MCF 10A (cell line): ENCODE measurements at regions not wholly inside any gene's neighbourhood (a gene's known extent, or its start where the extent isn't known, plus 50 kb on each side); places are given as distances from the start of the nearest gene placed in this dataset.

ENCODE experiments used
- BruUV-seq: library from RNA; stranded (reverse); fragments of 400-500 nt; replicated peaks from 2 replicates; lab custom pipeline; 2021; lab: Mats Ljungman, UMichigan
- CTCF ChIA-PET: fragments of 300-600 bp; sonication (Branson Sonifier 250); formaldehyde crosslinking; extraction: SDS; loops from one replicate; lab custom pipeline; 2021; ENCODE audit warnings: antibody characterized with exemption, inconsistent platforms; lab: Yijun Ruan, JAX
- POLR2A ChIA-PET: fragments of 300-600, 350-650 bp; sonication (Branson Sonifier 250); formaldehyde crosslinking; extraction: SDS; loops from one replicate; lab custom pipeline; 2020; ENCODE audit warnings: antibody characterized with exemption, inconsistent platforms; lab: Yijun Ruan, JAX
- DNase-seq: peaks from one replicate; pipeline ENCODE4 v3.0.0-alpha.2; 2018; ENCODE audit not compliant: unreplicated experiment
- H3K27ac Mint-ChIP-seq: one replicate; pipeline ENCODE4 v1.8.0; 2022; ENCODE audit warnings: mild to moderate bottlenecking, low read depth, mixed read lengths; ENCODE audit not compliant: unreplicated experiment
- H3K27me3 Mint-ChIP-seq: one replicate; pipeline ENCODE4 v1.8.0; 2022; ENCODE audit warnings: mixed read lengths; ENCODE audit not compliant: insufficient read depth, unreplicated experiment
- H3K36me3 Mint-ChIP-seq: one replicate; pipeline ENCODE4 v1.8.0; 2022; ENCODE audit warnings: mild to moderate bottlenecking, moderate library complexity, mixed read lengths; ENCODE audit not compliant: insufficient read depth, unreplicated experiment
- H3K4me1 Mint-ChIP-seq: one replicate; pipeline ENCODE4 v1.8.0; 2022; ENCODE audit warnings: mixed read lengths; ENCODE audit not compliant: insufficient read depth, unreplicated experiment
- H3K4me3 Mint-ChIP-seq: one replicate; pipeline ENCODE4 v1.8.0; 2022; ENCODE audit warnings: mild to moderate bottlenecking, moderate library complexity, mixed read lengths; ENCODE audit not compliant: unreplicated experiment
- H3K9me3 Mint-ChIP-seq: one replicate; pipeline ENCODE4 v1.8.0; 2022; ENCODE audit warnings: mixed read lengths; ENCODE audit not compliant: unreplicated experiment
- intact Hi-C: fragments of 100-400 bp; cut with micrococcal nuclease; formaldehyde crosslinking; loops from 2 replicates; pipeline ENCODE4 v1.14.1; 2022
- TF ChIP-seq, protein P1 (sequence below): fragments of 200-600 bp; IDR thresholded peaks from one replicate; pipeline ENCODE4 v1.8.0; 2022; ENCODE audit warnings: antibody characterized with exemption, mild to moderate bottlenecking; ENCODE audit not compliant: unreplicated experiment

GRCh38 chr7:159213253-159213652, 68.6 kb upstream of the VIPR2 start:
- Mint-ChIP-seq H3K27me3 (no peaks in the 10 kb centered on the region), H3K4me1 (peaks cover 16% of the 10 kb centered on the region), H3K36me3 (no peaks in the 10 kb centered on the region), H3K27ac (no peak overlapping the region), H3K9me3 (no peaks in the 10 kb centered on the region), H3K4me3 (no peak overlapping the region)
- no TSS peak for BruUV-seq
- TF ChIP-seq, protein P1, sequence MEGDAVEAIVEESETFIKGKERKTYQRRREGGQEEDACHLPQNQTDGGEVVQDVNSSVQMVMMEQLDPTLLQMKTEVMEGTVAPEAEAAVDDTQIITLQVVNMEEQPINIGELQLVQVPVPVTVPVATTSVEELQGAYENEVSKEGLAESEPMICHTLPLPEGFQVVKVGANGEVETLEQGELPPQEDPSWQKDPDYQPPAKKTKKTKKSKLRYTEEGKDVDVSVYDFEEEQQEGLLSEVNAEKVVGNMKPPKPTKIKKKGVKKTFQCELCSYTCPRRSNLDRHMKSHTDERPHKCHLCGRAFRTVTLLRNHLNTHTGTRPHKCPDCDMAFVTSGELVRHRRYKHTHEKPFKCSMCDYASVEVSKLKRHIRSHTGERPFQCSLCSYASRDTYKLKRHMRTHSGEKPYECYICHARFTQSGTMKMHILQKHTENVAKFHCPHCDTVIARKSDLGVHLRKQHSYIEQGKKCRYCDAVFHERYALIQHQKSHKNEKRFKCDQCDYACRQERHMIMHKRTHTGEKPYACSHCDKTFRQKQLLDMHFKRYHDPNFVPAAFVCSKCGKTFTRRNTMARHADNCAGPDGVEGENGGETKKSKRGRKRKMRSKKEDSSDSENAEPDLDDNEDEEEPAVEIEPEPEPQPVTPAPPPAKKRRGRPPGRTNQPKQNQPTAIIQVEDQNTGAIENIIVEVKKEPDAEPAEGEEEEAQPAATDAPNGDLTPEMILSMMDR: no peak
- intact Hi-C loops: no loop called here
- DNase-seq: no peak
- CTCF ChIA-PET: interaction anchor here (1.0 kb wide), 1 partner anchor 78 kb away, joined by 4 read pairs; no protein-coding TSS in a partner anchor
- POLR2A ChIA-PET: no interaction called here

- Mint-ChIP-seq H3K9me3 (no peaks in the 10 kb centered on the region), H3K4me3 (no peak overlapping the region), H3K27ac (no peak overlapping the region), H3K36me3 (no peaks in the 10 kb centered on the region), H3K27me3 (no peaks in the 10 kb centered on the region), H3K4me1 (peaks cover 5% of the 10 kb centered on the region)
- POLR2A ChIA-PET: interaction anchor here (0.7 kb wide), 1 partner anchor 169 kb away, joined by 4 read pairs; no protein-coding TSS in a partner anchor
- TF ChIP-seq, protein P1: no peak
- intact Hi-C loops: no loop called here
- no TSS peak for BruUV-seq
- DNase-seq: no peak
- CTCF ChIA-PET: interaction anchor here (1.0 kb wide), 1 partner anchor 79 kb away, joined by 4 read pairs; no protein-coding TSS in a partner anchor
These were observed 67.6 kb upstream of the VIPR2 start for GRCh38 chr7:159212226-159212625.

DNA sequence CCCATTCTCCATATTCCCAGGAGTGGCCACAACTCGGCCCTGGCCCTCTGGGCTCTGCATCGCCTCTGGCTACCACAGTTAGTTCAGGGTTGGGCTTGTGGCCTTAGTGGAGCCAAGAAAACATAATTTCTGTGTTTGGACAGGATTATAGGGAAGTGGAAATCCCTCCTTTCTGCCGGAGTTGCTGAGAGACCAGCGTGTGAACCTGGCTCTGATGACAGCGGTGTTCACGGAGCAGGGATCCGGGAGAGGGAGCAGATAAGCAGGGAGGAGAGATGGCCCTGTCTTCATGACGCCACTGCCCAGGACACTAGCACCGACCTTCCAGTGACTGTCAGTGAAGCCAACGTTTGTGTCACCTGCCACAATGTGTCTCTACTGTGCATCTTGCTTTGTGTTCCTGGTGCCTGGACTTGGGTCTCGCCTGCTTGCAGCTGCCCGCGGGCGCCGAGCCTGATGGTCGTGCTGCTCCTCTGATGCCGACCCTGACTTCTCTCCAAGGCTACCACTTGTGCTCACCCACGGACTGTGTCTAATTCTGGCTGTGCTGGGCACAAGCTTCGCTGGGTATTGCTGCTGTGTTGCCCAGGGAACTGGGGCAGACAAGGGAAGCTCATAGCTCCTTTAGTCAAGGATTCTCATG, 67.0 kb upstream of the VIPR2 start:
- POLR2A ChIA-PET: no interaction called here
- TF ChIP-seq, protein P1: no peak
- no peaks in the 10 kb centered on the region for H3K27me3 Mint-ChIP-seq
- CTCF ChIA-PET: no interaction called here
- no peaks in the 10 kb centered on the region for H3K9me3 Mint-ChIP-seq
- H3K27ac Mint-ChIP-seq: no peak overlapping the region
- H3K4me1 Mint-ChIP-seq: peaks cover 5% of the 10 kb centered on the region
- BruUV-seq: no TSS peak
- intact Hi-C loops: no loop called here
- no peak for DNase-seq
- no peak overlapping the region for H3K4me3 Mint-ChIP-seq
- H3K36me3 Mint-ChIP-seq: no peaks in the 10 kb centered on the region

DNA sequence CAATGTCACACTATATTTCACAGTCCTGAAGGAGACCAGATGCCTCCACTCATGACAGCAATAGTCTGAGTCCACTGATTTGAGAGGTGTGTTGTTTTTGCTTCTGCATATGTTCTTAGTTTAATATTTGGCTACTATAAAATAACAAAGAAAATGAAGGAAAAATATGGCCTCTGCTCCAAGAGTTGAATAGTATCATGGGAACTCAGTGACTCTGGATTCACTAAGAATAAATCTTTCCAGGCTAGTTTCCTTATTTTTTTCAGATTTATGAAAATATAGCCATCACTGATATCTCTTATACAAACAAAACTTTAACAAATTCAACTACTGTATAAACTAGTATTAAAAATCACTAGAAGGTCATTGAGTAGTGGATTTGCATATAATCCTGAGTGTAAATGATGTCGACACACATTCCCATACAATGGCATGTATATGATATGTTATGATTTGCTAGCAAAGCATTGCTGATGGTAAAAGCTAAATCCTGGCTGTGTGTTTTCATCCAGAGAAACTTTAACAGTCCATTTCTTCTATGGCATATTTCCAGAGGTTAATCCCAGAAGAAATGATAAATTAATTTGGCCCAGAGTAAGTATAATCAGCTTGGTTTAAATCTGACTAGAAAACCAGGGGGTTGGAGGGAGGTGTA, 66.0 kb upstream of the VIPR2 start:
- Mint-ChIP-seq H3K27me3 (no peaks in the 10 kb centered on the region), H3K36me3 (no peaks in the 10 kb centered on the region), H3K4me1 (peaks cover 5% of the 10 kb centered on the region), H3K4me3 (no peak overlapping the region), H3K27ac (no peak overlapping the region), H3K9me3 (no peaks in the 10 kb centered on the region)
- CTCF ChIA-PET: no interaction called here
- BruUV-seq: no TSS peak
- TF ChIP-seq, protein P1: no peak
- intact Hi-C loops: no loop called here
- POLR2A ChIA-PET: no interaction called here
- DNase-seq: no peak
